ENCODE measurements at regions not wholly inside any gene's neighbourhood (a gene's known extent, or its start where the extent isn't known, plus 50 kb on each side); places are given as distances from the start of the nearest gene placed in this dataset.

- DNase-seq (ENCODE audit: low read depth) = no peak
- TF ChIP-seq, protein P1, sequence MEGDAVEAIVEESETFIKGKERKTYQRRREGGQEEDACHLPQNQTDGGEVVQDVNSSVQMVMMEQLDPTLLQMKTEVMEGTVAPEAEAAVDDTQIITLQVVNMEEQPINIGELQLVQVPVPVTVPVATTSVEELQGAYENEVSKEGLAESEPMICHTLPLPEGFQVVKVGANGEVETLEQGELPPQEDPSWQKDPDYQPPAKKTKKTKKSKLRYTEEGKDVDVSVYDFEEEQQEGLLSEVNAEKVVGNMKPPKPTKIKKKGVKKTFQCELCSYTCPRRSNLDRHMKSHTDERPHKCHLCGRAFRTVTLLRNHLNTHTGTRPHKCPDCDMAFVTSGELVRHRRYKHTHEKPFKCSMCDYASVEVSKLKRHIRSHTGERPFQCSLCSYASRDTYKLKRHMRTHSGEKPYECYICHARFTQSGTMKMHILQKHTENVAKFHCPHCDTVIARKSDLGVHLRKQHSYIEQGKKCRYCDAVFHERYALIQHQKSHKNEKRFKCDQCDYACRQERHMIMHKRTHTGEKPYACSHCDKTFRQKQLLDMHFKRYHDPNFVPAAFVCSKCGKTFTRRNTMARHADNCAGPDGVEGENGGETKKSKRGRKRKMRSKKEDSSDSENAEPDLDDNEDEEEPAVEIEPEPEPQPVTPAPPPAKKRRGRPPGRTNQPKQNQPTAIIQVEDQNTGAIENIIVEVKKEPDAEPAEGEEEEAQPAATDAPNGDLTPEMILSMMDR (IDR thresholded peaks at IDR 0.05; ENCODE audit: insufficient read depth, low read depth, low read length, missing control alignments) = no peak
- no peak overlapping the region for H3K4me3 ChIP-seq (ENCODE audit: low read length)
Observed at GRCh38 chr13:108127406-108127805, 87.9 kb downstream of the LIG4 start.

- no peak for DNase-seq (ENCODE audit: low read depth)
- H3K4me3 ChIP-seq (ENCODE audit: low read length) = no peak overlapping the region
- TF ChIP-seq, protein P1 (IDR thresholded peaks at IDR 0.05; ENCODE audit: insufficient read depth, low read depth, low read length, missing control alignments) = no peak
Observed at GRCh38 chr13:108126056-108126455, 89.3 kb downstream of the LIG4 start.

DNA sequence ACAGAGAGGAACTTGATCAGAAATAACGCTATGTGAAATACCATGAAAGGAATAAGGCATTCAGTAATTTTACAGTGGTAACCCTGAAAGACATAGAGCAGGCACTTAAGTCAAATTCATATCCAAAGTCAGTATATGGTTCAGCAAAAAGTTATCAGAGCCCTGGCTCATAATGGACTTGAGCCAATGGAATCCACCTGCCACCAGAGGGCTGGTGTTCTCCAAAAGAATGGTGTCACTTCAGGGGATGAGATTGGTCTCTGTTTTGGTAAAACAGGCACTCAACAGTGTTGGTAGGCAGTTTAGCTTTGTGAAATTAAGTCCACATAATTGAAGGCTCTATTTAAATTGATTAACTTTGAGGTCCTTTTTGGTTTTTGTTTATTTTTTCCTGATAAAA is 93.9 kb downstream of the LIG4 start:
- TF ChIP-seq, protein P1 (IDR thresholded peaks at IDR 0.05; ENCODE audit: insufficient read depth, low read depth, low read length, missing control alignments) = peak; percentile 2
- DNase-seq (ENCODE audit: low read depth) = no peak

GRCh38 chr13:108120856-108121255 is 94.5 kb downstream of the LIG4 start:
- no peak overlapping the region for H3K4me3 ChIP-seq (ENCODE audit: low read length)
- DNase-seq (ENCODE audit: low read depth) = no peak
- TF ChIP-seq, protein P1 (IDR thresholded peaks at IDR 0.05; ENCODE audit: insufficient read depth, low read depth, low read length, missing control alignments) = no peak

More for the DNA sequence above, 93.9 kb downstream of the LIG4 start:
- no peak overlapping the region for H3K4me3 ChIP-seq (ENCODE audit: low read length)

DNA sequence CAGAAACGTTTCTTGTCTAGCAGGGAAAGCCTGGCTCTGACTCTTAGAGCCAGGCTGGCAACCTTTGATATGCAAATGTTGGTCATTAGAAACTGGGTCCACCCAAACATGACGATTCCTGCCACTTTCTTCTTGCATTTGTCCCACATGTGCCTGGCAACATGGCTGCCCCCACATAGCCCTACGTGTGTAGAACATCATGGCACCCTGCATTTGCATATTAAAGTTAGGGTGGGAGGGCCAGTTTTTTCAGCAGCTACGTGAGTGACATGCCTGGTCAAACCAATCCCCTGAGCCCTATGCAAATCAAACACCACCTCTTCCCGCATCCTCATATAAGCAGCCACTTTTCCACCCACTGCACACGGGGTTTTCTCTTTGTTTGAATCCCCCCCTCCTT is 95.0 kb downstream of the LIG4 start:
- no peak overlapping the region for H3K4me3 ChIP-seq (ENCODE audit: low read length)
- no peak for DNase-seq (ENCODE audit: low read depth)
- TF ChIP-seq, protein P1 (IDR thresholded peaks at IDR 0.05; ENCODE audit: insufficient read depth, low read depth, low read length, missing control alignments) = no peak

- TF ChIP-seq, protein P1 (IDR thresholded peaks at IDR 0.05; ENCODE audit: insufficient read depth, low read depth, low read length, missing control alignments) = no peak
- no peak for DNase-seq (ENCODE audit: low read depth)
- H3K4me3 ChIP-seq (ENCODE audit: low read length) = no peak overlapping the region
Observed at GRCh38 chr13:108115738-108116137, 99.6 kb downstream of the LIG4 start.

DNA sequence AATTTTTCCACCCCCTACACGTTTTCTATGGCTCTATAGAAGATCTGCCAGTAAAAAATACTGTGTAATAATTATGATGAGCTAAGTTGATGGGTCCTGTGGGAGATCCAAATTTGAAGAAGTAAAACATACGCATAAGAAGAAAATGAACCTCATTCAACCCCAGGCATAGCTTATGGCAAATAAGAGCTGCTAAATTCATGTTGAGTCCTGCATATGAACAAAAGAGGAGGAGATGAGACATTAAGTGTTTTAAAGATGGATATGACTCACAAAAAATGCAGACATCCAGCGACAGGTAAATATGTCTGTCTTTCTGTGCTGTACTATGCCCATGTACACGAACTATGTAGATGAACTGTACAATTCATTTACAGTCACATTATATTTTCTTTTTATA is 101.9 kb downstream of the LIG4 start:
- no peak overlapping the region for H3K4me3 ChIP-seq (ENCODE audit: low read length)
- DNase-seq (ENCODE audit: low read depth) = peak; percentile 89
- TF ChIP-seq, protein P1 (IDR thresholded peaks at IDR 0.05; ENCODE audit: insufficient read depth, low read depth, low read length, missing control alignments) = no peak
